ENCODE measurements at regions not wholly inside any gene's neighbourhood (a gene's known extent, or its start where the extent isn't known, plus 50 kb on each side); places are given as distances from the start of the nearest gene placed in this dataset.

DNA sequence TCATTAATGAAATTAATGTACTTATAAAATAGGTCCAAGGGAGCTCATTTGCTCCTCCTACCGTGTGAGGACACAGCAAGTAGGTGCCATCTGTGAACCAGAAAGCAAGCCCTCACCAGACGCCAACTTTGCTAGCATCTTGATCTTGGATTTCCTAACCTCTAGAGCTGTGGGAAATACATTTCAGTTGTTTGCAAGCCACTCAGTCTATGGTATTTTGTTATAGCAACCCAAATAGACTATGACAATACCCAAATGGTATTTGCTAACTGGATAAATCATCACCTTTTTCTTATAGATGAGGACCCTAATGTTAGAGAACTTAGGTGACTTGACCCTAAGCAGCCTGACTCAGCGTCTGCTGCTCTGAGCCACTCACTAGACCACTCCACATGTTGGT lies 379.6 kb downstream of the HRH4 start:
- no peak for DNase-seq

DNA sequence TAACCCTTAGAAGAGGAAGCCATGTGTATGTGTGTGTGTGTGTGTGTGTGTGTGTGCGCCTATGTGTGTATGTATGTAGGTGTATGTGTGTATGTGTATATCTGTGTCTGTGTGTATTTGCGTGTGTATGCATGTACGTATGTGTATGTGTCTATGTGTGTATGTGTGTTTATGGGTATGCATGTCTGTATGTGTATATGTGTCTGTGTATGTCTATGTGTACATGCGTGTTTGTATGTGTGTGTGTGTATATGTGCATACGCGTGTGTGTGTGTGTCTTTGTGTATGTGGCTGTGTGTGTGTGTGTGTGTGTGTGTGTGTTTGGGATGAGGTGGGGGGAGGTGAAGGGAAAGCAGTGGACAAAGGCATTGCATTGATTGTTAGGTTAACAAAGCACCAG lies 380.2 kb downstream of the HRH4 start:
- DNase-seq: no peak

DNA sequence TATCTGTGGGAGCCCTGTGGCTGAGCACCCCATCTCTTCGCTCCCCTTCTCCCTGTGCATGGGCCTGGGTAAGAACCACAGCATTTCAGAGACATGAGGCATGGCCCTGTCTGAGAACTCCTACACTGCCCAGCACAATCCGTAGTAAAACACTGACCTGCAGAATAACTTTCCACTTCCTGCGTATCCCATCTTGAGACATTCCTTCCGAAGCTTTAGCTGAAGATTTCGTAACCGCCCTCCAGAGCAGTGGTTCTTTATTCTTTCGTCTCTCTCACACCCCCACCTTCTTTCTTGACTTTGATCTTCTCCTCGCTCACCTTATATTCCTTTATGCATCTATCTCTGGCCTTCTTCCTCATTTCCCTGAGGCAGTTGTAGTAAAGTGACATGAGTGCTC lies 381.1 kb downstream of the HRH4 start:
- DNase-seq: no peak

- DNase-seq: no peak
Observed at GRCh38 chr18:24843123-24843522, 382.7 kb downstream of the HRH4 start.

DNA sequence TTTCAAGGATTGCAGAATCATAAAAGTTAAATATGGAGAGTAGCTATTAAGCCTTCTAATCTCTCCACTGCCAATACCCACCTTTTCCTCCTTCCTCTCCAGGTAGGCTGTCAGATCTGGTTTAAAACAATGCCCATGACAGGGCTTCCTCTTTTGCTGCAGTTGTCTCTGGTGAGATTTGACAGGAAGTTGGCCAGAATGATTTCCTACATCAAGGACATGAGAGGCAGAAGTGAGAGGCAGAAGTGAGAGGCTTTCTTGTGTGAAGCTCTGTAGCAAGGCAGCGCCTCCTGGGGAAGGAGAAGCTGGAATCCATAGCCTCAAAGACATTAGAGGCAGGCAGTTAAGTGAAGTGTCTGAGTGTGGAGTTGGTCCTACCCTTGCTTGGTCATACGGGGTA lies 385.7 kb downstream of the HRH4 start:
- DNase-seq: no peak

- DNase-seq: no peak
Observed at GRCh38 chr18:24850532-24850931, 390.1 kb downstream of the HRH4 start.

DNA sequence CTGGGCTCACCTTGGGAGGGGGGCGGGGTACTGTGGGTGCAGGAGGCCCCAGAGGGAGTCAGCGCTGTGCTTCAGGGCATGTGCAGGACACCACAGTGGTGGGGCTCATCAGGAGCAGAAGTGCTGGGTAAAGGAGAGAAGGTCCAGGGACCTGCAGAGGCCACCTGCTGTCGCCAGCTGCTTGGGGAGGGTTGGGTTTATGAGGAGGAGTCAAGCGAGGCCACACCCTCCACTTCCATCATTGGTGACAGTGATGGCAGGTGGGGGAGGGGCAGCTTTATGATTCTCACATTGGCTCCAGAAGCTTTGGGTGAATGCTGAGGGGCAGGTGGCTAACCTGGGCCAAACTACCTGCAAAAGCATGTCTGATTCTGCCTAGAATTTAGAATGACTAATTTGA lies 392.6 kb downstream of the HRH4 start:
- DNase-seq: no peak

GRCh38 chr18:24860978-24861680 lies 400.7 kb downstream of the HRH4 start:
- DNase-seq: no peak

GRCh38 chr18:24862201-24862816 lies 401.9 kb downstream of the HRH4 start:
- no peak for DNase-seq

GRCh38 chr18:24868311-24868710 lies 407.9 kb downstream of the HRH4 start:
- no peak for DNase-seq

- DNase-seq: no peak
Observed at GRCh38 chr18:24868760-24869237, 408.4 kb downstream of the HRH4 start.

GRCh38 chr18:24869285-24869684 lies 408.8 kb downstream of the HRH4 start:
- no peak for DNase-seq

- DNase-seq: no peak
Observed at GRCh38 chr18:24875286-24875685, 414.8 kb downstream of the HRH4 start.

DNA sequence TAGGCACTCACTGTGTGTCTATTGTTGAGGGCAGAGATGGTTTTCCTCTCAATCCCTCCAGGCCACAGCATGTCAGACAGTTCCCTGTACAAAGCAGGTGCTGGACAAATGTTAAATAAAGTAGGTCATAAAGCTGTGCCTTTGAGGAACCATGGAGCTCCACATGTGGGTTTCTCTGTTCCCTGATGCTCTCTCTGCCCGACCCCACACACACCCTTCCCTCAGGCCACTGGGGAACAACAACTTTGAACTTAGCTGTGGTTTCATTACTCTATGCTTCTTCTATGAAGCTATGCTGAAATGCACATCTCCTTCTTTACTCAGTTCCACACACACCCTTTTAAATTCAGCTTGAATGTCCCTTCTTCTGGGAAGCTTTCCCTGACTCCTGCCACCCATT lies 415.3 kb downstream of the HRH4 start:
- no peak for DNase-seq

DNA sequence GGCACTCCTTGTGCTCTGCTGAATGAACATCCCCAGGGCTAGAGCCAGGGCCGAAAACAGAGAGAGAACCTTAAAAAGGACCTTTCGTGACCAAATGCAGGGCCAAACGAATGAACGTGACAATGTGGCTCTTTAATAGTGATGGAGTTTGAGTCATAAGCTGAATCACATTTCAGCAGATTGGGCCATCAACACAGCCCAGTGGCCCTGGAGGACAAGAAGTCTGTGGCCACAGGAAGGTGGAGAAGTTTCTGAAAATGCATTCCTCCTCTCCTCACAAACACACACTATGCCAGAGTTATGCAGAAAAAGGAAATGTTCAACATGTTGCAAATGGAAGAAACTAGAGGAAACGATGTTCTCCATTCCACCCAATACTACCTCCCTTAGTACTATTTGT lies 415.8 kb downstream of the HRH4 start:
- no peak for DNase-seq

- DNase-seq: no peak
Observed at GRCh38 chr18:24877066-24877465, 416.6 kb downstream of the HRH4 start.

- DNase-seq: no peak
Observed at GRCh38 chr18:24877546-24877945, 417.1 kb downstream of the HRH4 start.

DNA sequence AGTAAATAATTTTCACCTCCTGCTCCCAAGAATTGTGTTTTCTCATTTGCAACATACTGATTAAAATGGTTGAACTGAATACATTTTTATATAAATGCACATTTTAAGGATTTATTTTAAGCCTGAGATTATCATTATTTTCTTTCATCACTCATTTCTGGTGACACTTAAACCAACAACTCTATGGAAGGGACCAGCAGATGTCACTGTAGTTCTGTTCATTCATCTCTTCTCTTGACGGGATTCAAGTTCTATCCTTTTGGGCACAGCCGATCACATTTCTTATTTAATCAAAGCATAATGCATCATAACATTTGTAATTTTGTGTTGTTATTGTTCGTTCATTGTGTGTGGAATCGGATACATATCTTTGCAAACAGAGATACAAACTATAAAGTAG lies 417.9 kb downstream of the HRH4 start:
- DNase-seq: peak in 1 of 2 donors; percentile 13

GRCh38 chr18:24885276-24885675 lies 424.8 kb downstream of the HRH4 start:
- DNase-seq: no peak

DNA sequence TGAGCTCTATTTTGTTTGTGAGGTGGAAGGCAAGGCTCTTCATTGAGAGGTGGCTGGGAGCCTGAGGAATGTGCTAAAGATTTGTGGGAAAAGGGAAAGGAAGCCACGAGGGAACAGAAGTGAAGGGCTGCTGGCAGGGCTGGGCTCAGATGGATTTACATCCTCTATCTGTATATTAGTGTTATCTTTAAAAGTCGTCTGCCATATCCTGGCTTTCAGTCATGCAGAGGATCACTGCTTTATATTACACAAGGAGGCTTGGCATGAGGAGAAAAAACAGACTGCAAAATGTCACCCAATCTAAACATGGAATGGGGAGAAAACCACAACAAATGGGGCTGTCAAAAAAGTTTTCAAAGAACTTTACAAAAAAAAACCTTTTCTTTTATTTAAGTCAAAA lies 434.4 kb downstream of the HRH4 start:
- no peak for DNase-seq

DNA sequence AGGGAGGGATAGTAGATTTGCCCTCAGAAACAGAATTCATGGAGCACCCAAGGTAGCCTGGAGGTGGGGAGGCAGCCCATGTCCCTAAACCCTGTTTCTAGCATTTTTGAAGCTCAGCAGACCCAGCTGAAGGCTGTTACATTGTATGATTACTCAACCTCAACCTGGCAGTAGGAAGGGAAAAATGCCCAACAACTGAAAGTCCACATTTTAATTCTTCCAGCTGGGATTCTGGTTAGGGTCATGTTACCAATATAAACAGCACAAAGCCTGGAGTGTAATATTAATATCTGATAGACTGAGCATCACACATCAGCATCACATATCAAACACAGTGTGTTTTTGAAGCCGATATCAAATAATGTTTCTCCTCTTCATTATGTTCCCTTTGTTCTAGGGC lies 437.0 kb downstream of the HRH4 start:
- no peak for DNase-seq

- DNase-seq: no peak
Observed at GRCh38 chr18:24910221-24910620, 441.7 kb downstream of the ZNF521 start.

GRCh38 chr18:24913507-24914170 lies 438.3 kb downstream of the ZNF521 start:
- no peak for DNase-seq

- DNase-seq: no peak
Observed at GRCh38 chr18:24914171-24914525, 437.8 kb downstream of the ZNF521 start.

All from bone marrow (tissue), 2 donors.